WTC11 (cell line): ENCODE measurements at regions not wholly inside any gene's neighbourhood (a gene's known extent, or its start where the extent isn't known, plus 50 kb on each side); places are given as distances from the start of the nearest gene placed in this dataset.
"Not testable (repeated sequence)": the region's sequence is repeated elsewhere in the genome, so short reads cannot be mapped to it uniquely, and the experiment has no call there.

Experiments used
- CBFB ChIP-seq: sonication (generic); formaldehyde crosslinking; IDR thresholded peaks from 2 replicates; pipeline ENCODE4 v1.8.1; 2022; ENCODE audit warnings: mild to moderate bottlenecking, low read depth, missing genetic modification reagents
- ELF4 ChIP-seq: sonication (generic); formaldehyde crosslinking; IDR thresholded peaks from 2 replicates; pipeline ENCODE4 v1.8.1; 2022; ENCODE audit warnings: low read depth, mild to moderate bottlenecking, moderate library complexity, missing genetic modification reagents
- NR3C1 ChIP-seq: sonication (generic); formaldehyde crosslinking; conservative IDR thresholded peaks from 2 replicates; pipeline ENCODE4 v1.8.1; 2023; ENCODE audit warnings: low read depth, mild to moderate bottlenecking, missing genetic modification reagents
- TF ChIP-seq, protein P1 (sequence below): fragments of 200-600 bp; IDR thresholded peaks from 2 replicates; pipeline ENCODE4 v1.8.0; 2022; ENCODE audit warnings: antibody characterized with exemption

GRCh38 chr5:29186380-29186779 lies 2007.1 kb upstream of the CDH6 start:
- not testable (repeated sequence) for TF ChIP-seq ELF4; CBFB (CRISPR knock-in tag); NR3C1 (CRISPR knock-in tag)
- TF ChIP-seq, protein P1, sequence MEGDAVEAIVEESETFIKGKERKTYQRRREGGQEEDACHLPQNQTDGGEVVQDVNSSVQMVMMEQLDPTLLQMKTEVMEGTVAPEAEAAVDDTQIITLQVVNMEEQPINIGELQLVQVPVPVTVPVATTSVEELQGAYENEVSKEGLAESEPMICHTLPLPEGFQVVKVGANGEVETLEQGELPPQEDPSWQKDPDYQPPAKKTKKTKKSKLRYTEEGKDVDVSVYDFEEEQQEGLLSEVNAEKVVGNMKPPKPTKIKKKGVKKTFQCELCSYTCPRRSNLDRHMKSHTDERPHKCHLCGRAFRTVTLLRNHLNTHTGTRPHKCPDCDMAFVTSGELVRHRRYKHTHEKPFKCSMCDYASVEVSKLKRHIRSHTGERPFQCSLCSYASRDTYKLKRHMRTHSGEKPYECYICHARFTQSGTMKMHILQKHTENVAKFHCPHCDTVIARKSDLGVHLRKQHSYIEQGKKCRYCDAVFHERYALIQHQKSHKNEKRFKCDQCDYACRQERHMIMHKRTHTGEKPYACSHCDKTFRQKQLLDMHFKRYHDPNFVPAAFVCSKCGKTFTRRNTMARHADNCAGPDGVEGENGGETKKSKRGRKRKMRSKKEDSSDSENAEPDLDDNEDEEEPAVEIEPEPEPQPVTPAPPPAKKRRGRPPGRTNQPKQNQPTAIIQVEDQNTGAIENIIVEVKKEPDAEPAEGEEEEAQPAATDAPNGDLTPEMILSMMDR: not testable (repeated sequence)
